ENCODE measurements at regions not wholly inside any gene's neighbourhood (a gene's known extent, or its start where the extent isn't known, plus 50 kb on each side); places are given as distances from the start of the nearest gene placed in this dataset.
"Not testable (repeated sequence)": the region's sequence is repeated elsewhere in the genome, so short reads cannot be mapped to it uniquely, and the experiment has no call there.

- no peak for DNase-seq (ENCODE audit: low read depth)
- TF ChIP-seq CTCF (IDR thresholded peaks at IDR 0.05; ENCODE audit: insufficient read depth, low read depth, low read length, missing control alignments), result no peak
- H3K4me3 ChIP-seq (ENCODE audit: low read depth, low read length), result no peak overlapping the region
Observed at GRCh38 chr2:55768991-55769390, 75.3 kb upstream of the PNPT1 start.

GRCh38 chr2:55766947-55767346, 73.3 kb upstream of the PNPT1 start:
- no peak for DNase-seq (ENCODE audit: low read depth)
- TF ChIP-seq CTCF (IDR thresholded peaks at IDR 0.05; ENCODE audit: insufficient read depth, low read depth, low read length, missing control alignments), result no peak
- H3K4me3 ChIP-seq (ENCODE audit: low read depth, low read length), result no peak overlapping the region

GRCh38 chr2:55765708-55766107, 72.1 kb upstream of the PNPT1 start:
- not testable (repeated sequence) for H3K4me3 ChIP-seq (ENCODE audit: low read depth, low read length); DNase-seq (ENCODE audit: low read depth)

GRCh38 chr2:55763721-55764120, 70.1 kb upstream of the PNPT1 start:
- no peak for TF ChIP-seq CTCF (IDR thresholded peaks at IDR 0.05; ENCODE audit: insufficient read depth, low read depth, low read length, missing control alignments)

GRCh38 chr2:55761526-55761925, 67.9 kb upstream of the PNPT1 start:
- H3K4me3 ChIP-seq (ENCODE audit: low read depth, low read length), result no peak overlapping the region
- no peak for TF ChIP-seq CTCF (IDR thresholded peaks at IDR 0.05; ENCODE audit: insufficient read depth, low read depth, low read length, missing control alignments)
- DNase-seq (ENCODE audit: low read depth), result no peak

More at GRCh38 chr2:55763721-55764120, 70.1 kb upstream of the PNPT1 start:
- DNase-seq (ENCODE audit: low read depth), result no peak
- no peak overlapping the region for H3K4me3 ChIP-seq (ENCODE audit: low read depth, low read length)

- no peak for DNase-seq (ENCODE audit: low read depth)
- no peak overlapping the region for H3K4me3 ChIP-seq (ENCODE audit: low read depth, low read length)
- TF ChIP-seq CTCF (IDR thresholded peaks at IDR 0.05; ENCODE audit: insufficient read depth, low read depth, low read length, missing control alignments), result no peak
Observed at GRCh38 chr2:55761024-55761423, 67.4 kb upstream of the PNPT1 start.

- TF ChIP-seq CTCF (IDR thresholded peaks at IDR 0.05; ENCODE audit: insufficient read depth, low read depth, low read length, missing control alignments), result no peak
- no peak overlapping the region for H3K4me3 ChIP-seq (ENCODE audit: low read depth, low read length)
- DNase-seq (ENCODE audit: low read depth), result no peak
Observed at GRCh38 chr2:55760125-55760524, 66.5 kb upstream of the PNPT1 start.

All from GM12865 (cell line).